Myocyte (in vitro differentiated cells): ENCODE measurements at regions not wholly inside any gene's neighbourhood (a gene's known extent, or its start where the extent isn't known, plus 50 kb on each side); places are given as distances from the start of the nearest gene placed in this dataset.
"Not testable (repeated sequence)": the region's sequence is repeated elsewhere in the genome, so short reads cannot be mapped to it uniquely, and the experiment has no call there.

Experiments
- DNase-seq: peaks from one replicate; pipeline ENCODE4 v3.0.0-alpha.2; 2012; ENCODE audit warnings: low read depth

DNA sequence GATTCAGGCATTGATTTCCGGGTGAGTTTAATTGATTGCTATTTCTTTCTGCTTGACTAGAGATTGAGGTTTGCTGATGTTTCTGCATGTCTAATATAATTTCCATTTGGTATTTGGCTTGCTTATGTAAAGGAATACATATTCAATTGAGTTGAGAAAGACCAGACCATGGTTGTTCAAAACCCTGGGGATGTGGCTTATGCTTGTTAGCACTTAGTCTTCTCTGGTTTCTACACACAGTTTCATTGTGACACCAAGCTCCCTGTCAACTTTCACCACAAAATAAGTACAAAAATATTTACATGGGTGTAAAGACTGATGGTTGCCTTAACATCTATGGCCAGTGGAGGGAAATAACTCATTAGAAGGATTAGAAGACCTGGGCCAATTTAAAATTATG lies 209.6 kb downstream of the CDH26 start:
- DNase-seq = no peak

DNA sequence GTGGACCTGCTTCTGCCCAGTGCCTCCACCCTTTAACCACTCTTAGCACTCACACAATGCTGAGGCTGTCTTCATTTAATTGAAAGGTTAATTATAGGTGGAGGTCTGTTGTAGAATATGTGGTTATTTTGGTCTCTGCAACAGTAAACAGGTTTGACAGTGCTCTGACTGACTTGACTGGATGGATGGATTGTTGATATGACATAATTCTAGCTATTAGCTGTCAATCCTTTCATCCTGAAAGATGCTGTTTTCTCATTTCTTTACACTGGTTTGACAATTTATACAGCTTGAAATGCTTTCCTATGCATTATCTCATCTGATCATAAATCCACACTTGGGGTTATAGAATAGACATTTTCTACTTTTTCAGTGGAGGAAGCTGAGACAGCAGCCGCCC lies 210.7 kb downstream of the CDH26 start:
- DNase-seq = no peak

DNA sequence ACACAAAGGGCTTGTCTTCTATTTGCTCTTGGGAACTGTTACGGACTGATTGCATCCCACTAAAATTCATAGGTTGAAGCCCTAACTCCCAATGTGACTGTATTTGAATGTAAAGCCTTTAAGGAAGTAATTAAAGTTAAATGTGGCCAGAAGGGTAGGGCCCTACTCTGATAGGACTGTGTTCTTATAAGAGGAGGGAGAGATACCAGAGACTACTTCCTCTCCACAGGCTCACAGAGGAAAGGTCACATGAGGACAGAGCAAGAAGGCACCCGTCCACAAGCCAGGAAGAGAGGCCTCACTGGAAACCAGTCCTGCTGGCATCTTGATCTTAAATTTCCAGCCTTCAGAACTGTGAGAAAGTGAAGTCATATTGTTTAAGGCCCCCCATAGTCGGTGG lies 211.9 kb downstream of the CDH26 start:
- no peak for DNase-seq

DNA sequence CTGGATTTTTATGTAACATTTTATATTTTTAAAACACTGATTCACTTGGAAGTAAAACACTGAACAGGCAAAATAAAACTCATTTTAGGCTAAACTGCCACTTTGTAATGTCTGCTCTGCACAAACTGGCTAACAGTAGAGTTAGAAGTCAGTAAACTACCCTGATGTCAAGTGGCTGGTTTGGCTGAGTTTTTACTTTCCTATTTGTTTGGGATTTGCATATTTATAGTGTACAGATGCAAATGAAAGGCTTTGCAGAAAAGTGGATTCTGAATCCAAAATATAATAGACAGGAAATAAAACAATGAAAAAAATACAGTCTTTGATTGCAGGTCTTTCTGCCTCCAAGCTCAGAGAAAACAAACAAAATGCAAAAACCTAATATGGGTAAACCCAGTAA lies 213.1 kb downstream of the CDH26 start:
- DNase-seq = no peak

DNA sequence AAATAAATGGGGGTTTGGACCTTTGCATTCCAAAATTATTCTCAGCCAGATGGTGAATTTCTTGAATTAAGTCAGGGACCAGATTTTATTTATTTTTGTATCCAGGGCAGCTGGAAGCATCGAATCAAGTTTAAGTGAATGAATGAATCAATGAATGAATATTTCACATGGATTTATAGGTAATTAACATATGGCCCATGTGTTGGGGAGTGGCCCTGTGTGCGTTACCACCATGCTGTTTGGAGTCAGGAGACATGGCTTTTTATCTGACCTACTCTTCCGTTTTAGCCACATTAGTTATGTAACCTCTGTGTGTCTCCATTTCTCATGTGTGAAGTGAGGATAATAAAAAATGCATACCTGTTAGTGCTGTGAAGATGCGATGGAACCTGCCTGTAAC lies 213.5 kb downstream of the CDH26 start:
- no peak for DNase-seq

DNA sequence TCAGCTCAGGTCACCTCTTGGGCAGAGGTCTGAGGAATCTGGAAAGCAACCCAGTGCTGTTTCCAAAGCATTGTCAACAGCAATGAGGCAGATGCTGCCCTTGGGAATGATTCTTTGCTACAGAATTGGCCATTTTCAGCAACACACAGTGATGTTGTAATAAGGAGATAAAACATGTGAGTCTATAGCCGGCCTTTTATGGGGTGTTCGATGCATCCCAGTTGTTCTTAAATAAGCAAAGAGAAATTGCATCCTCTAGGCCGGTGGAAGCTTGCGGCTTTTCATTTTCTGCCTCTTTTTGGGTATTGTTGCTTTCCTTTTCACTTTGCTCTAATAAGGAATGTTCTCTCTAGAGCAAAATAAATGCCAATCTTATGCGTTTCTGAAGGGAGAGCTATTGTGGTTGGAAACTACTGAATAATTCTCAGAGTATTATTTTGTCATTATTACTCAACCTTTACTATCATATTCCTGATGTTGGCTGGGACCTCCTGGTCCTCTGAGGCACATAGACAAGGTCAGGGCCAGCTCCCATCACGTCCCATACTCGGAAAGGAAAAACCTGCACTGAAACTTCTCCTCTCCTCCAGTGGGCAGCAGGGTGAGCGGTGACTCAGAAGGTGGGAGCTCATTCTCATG lies 214.2 kb downstream of the CDH26 start:
- DNase-seq = no peak

DNA sequence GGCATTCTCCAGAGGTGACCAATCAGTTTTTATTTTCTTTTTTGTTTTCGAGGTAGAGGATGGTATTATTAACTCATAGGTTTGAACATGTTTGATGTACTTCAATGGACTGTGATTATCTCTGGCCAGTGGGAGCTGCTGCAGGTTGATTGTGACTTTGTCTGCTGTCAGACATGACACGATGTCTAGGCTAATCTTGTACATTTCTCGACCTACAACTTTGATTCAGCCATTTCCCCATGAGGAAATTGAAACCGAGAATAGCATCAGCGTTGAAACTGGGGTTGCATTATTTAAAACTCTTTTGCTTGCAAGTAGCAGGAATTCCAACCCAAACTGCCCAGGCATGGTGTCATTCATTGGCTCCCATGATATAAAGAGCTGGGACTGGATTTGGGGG lies 218.9 kb downstream of the CDH26 start:
- DNase-seq = no peak

DNA sequence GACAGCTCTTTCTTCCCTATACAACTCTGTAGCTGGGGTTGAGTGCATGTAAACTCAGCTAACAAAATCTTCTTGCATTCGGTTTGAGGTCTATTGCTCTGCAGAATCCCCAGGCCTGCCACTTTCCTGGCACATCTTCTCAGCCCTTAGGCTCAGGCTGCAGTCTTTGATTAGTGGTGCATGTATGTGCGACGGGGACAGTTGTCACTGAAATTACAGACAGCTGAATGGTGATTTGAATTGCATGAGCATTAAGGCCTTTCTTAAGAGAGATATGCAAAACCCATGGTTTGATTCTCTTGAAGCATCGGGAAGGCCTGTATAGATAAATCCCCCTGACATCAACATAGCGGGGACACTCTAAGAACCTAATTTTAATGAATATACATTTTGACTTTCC lies 222.8 kb downstream of the CDH26 start:
- DNase-seq = no peak

DNA sequence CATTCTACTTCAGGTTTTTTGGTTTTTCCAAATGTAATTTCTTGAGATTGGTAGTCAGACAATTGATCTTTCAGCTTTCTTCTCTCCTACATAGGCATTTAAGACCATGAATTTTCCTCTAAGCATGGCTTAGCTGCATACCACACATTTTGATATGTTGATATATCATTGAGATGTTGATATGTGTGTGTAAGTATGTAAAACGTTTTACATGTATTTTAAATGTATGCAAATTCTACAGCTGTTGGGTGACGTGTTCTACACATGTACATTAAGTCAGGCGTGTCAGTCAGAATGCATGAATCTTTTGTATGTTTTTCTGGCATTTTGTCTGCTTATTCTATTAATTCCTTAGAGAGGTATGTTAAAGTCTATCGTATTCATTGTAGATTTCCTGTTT lies 228.2 kb downstream of the CDH26 start:
- no peak for DNase-seq

DNA sequence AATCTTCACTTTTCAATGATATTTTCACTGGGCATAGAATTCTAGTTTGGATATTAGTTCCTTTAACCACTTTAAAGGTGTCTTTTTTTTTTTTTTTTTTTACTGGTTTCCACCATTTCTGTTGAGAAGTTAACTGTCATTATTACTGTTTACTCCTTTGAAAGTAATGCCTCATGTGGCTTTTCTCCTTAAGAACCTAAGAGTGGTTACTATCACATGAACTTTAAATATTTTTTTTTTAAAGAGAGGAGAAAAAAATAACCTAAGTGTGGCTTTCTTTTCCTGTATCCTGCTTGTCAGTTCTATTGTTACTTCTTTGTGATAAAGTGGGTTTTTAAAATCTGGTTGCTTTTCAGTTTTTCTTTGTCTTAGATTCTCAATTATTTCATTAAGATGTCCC lies 229.5 kb downstream of the CDH26 start:
- no peak for DNase-seq

DNA sequence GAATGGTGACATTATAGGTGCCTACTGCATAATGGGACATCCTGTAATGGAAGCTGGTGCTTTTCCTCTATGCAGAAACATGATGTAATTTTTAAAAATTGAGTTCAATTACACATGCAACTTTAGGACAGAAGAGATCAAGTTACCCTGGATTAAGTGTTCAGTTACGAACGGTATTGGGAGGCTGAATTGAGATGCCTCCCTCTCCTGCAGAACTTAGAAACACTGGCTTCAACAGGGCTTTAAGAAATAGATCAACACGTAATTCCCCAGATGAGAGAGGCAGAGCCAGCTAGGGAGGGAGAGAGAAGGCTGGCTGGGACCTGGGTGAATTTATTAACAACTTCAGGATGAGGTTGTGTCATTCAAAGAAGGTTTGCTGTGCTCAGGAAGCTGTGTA lies 232.8 kb downstream of the CDH26 start:
- DNase-seq = no peak

DNA sequence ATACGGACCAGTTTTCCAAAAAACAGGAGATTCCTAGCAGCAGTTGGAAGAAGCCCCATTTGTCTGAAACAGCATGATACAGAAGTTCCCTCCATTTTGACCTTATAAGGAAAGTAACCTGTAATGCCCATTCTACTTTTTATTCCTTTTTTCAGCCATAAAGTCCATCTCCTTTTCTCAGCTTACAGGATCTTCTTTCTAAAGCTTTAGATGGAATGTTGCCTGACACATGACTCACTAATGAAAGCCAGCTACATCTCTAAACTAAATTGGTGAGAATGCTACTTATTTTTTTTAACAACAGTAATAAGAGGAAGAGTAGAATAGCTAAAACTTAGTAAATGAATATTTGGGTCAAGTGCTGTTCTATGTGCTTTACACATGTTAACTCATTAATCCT lies 234.1 kb downstream of the CDH26 start:
- DNase-seq = no peak

DNA sequence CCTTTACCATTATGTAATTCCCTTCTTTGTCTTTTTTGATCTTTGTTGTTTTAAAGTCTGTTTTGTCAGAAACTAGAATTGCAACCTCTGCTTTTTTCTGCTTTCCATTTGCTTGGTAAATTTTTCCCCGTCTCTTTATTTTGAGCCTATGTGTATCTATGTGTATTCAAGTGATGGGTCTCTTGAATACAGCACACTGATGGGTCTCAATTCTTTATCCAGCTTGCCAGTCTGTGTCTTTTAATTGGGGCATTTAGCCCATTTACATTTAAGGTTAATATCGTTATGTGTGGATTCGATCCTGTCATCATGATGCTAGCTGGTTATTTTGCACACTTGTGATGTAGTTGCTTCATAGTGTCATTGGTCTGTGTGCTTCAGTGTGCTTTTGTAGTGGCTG lies 240.9 kb downstream of the CDH26 start:
- not testable (repeated sequence) for DNase-seq

DNA sequence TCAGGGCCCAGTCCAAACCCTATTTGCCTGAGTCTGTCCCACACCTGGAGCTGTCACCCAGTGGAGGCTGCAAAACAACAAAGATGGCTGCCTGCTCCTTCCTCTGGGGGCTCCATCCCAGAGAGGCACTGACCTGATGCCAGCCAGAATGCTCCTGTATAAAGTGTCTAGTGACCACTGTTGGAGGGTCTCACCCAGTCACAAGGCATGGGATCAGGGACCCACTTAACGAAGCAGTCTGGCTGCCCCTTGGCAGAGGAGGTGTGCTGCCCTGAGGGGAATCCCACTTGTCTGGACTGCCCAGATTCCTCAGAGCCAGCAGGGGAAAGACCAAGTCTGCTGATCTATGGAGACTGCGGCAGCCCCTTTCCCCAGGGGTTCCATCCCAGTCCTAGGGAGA lies 241.6 kb downstream of the CDH26 start:
- no peak for DNase-seq

DNA sequence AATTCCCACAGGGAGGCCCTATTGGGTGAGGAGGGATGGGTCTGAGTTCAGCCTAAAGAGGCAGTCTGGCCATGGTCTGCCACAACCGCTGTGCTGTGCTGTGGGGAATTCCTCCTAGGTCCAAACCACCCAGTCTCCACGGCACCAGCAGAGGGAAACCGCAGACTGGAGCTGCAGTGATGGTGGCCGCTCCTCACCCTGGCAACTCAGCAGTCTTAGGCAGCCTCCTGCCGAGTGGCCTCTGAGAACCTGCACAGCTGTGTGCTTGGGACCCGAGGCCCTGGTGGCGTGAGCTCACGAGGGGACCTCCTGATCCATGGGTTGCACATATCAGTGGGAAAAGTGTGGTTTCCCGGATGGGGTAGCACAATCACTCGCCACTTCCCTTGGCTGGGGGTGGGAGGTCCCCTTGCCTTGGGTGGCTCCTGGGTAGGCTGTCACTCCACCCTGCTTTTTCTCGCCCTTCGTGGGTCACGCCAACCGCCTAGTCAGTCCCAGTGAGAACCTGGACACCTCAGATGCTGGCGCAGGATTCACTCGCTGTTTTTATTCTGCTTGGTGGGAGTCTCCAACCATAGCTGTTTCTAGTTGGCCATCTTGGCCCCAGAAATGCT lies 242.2 kb downstream of the CDH26 start:
- no peak for DNase-seq

DNA sequence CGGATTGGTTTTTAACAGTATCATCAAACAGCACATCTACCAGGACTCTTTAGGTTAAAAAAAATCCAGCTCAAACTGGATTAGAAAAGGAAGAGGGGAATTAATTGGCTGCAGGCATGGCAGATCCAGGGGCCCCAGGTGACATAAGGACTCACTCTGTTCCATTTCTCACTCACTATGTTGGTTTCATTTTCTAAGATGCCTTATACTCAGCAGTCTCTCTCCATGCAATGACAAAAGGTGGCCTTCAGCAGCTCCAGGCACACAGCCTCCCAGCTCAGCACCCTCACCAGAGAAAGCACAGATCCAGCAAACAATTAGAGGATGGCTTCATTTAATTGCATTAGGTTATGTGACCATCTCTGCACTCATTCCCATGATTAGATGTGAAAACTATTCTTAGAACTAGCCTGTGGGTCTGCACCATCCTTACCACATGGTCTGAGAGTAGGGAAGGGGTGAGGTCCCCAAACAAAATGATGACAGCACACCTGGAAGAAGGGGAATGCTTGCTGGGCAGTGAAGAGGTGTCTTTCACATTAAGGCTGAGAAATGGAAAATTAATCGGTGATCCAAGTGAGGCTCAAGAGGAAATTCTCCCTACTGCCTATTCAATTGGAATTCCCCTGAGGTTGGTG lies 243.1 kb downstream of the CDH26 start:
- no peak for DNase-seq

DNA sequence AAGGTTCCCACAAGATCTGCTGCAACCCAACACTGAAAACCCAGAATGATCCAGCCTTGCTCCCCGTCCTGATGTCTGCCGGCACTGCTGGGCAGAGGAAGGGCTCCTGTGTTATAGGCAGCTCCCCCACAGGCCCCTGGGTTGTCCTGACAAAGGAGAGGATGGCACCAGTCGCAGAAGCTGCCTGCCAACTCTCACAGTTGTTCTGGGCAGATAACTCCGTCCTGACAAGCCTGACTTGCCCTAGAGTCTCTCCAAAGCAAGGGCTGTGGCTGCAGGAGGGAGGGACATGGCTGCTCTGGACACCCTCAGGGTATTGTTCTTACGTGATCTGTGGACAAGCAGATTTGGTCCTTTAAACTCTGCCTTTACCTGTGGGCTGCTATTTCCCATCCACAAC lies 243.8 kb downstream of the CDH26 start:
- DNase-seq = no peak

DNA sequence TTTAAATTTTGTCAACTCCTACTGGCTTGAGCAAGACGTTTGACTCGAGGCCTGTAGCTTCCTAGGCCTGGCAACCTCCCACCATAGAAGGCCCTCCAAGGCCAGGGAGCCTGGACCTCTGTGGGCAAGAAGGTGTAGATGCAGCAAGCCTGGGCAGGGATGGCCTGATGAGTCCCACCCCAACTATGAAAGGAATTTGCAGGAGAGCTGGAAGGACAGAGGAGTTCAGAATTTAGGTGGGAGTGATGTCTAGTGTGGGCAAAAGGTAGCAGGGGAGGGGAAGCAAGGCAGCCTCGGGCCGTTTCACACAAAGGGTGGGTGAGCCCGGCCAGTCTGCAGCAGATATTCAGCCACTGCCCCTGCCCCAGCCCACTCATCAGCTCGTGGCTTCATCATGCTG lies 245.2 kb downstream of the CDH26 start:
- no peak for DNase-seq

DNA sequence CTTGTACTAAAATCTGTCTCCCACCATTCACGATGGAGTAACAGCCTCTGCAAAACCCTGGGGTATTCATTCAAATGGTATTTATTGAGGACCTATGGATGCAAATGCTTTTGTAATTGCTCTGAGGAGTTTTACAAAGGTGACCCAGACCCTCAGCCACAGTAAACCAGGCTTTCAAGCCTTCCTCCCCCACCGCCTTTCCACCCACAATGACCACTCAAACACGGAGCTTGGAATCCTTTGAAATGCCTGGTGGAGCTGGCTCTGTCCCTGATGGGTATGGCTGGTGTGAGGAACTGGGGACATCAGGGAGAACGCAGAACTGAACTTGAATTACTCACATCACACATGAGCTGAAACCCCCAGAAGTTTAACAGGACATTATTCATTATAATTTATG lies 246.4 kb downstream of the CDH26 start:
- DNase-seq = no peak

DNA sequence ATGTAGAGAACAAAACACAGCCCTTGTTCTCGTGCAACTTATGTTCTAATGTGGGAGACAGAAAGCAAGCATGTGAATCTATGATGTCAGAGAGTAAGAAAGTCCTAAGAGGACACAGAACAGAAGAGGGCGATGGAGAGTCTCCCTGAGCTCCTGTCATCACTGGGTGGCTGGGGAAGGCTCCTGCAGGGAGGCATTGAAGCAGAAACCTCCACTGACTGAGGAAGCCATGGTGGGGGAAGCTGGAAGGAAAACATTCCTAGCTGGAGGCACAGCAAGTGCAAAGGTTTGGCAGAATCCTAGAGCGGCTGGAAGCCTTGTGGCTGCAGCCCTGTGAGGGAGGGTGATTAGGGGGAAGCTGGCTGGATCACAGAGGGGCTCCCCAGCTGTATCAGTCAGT lies 248.0 kb downstream of the CDH26 start:
- DNase-seq = peak; percentile 44

DNA sequence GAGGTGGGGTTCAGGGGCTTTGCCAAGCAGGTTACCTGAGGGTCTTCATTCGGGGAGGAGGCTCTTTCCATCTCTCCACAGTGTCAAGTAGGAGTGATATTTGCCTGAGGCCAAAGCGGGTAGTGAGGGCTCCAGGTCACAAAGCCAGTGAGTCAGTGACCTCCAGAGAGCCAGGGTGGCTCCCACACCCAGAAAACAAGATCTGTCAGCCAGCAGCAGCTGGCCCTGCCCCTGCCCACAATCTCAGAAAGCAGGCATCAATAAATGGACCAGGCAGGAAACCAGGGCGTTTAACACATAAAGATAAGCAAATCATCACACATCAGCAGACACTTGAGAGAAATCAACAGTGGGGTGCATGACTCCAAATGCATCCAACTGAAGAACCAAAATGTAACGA lies 250.8 kb downstream of the CDH26 start:
- DNase-seq = peak; percentile 36

DNA sequence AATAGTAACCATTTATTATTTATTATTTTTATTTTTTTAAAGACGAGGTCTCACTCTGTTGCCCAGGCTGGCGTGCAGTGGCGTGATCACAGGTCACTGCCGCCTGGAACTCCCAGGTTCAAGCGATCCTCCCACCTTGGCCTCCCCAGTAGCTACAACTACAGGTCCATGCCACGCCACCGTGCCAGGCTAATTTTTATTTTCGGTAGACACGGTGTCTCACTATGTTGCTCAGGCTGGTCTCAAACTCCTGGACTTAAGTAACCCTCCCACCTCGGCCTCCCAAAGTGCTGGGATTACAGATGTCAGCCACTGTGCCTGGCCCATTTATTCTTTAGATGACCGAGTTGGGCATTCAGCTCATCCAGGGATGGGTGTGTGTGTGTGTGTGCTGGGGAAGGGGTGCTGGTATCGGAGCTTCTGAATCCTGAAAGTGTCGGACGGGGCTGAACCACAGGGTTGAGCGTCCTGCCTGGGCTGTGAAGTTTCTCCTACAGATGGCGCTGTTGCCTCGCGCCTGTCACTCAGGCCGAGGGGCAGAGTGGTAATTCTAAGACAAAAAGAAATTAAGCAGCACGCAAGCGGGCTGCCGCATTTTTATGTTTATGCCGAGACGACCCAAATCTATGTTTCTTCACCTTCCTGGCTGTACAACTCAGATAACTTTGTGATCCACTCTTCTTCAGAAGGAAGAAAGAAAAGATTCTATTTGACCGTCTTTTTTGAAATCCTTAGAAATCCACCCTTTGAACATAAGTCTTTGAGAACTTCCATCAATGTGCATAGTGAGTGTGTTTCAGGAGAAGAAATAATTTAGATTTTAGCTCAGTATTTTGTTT lies 252.8 kb downstream of the CDH26 start:
- DNase-seq = peak; percentile 71
